Neutrophil (primary cell): ENCODE measurements at regions not wholly inside any gene's neighbourhood (a gene's known extent, or its start where the extent isn't known, plus 50 kb on each side); places are given as distances from the start of the nearest gene placed in this dataset.

ENCODE experiments used
- H3K27ac ChIP-seq: fragments of 200-600 bp; sonication (generic); 2 replicates; pipeline ENCODE4 v1.5.1; 2016; ENCODE audit warnings: mild to moderate bottlenecking, moderate library complexity
- H3K27me3 ChIP-seq: fragments of 200-600 bp; sonication (generic); 2 replicates; pipeline ENCODE4 v1.6.0; 2016; ENCODE audit warnings: mild to moderate bottlenecking
- H3K36me3 ChIP-seq: fragments of 200-600 bp; sonication (generic); 2 replicates; pipeline ENCODE4 v1.5.1; 2017
- H3K4me1 ChIP-seq, 2 experiments: fragments of 200-600 bp in 1 of 2; sonication (generic) in 1 of 2; 1 replicate in 1 of 2; 2 replicates in 1 of 2; pipeline versions ENCODE4 v1.5.1 to v1.6.1; 2013 to 2016; ENCODE audit warnings: low read depth in 1 of 2, low read length in 1 of 2, mild to moderate bottlenecking in 1 of 2, moderate library complexity in 1 of 2; ENCODE audit not compliant: control insufficient read depth in 1 of 2, insufficient read depth in 1 of 2
- H3K4me3 ChIP-seq, 2 experiments: fragments of 200-600 bp in 1 of 2; sonication (generic) in 1 of 2; 1 replicate in 1 of 2; 2 replicates in 1 of 2; pipeline ENCODE4 v1.5.1; 2013 to 2016; ENCODE audit warnings: low read depth in 1 of 2, low read length in 1 of 2, mild to moderate bottlenecking in 1 of 2, moderate library complexity in 1 of 2
- H3K9me3 ChIP-seq: fragments of 200-600 bp; sonication (generic); 2 replicates; pipeline ENCODE4 v1.5.1; 2016
- TF ChIP-seq, protein P1 (sequence below): fragments of 200-600 bp; sonication (generic); IDR thresholded peaks from 2 replicates; pipeline ENCODE4 v1.5.1; 2016; ENCODE audit warnings: antibody characterized with exemption

DNA sequence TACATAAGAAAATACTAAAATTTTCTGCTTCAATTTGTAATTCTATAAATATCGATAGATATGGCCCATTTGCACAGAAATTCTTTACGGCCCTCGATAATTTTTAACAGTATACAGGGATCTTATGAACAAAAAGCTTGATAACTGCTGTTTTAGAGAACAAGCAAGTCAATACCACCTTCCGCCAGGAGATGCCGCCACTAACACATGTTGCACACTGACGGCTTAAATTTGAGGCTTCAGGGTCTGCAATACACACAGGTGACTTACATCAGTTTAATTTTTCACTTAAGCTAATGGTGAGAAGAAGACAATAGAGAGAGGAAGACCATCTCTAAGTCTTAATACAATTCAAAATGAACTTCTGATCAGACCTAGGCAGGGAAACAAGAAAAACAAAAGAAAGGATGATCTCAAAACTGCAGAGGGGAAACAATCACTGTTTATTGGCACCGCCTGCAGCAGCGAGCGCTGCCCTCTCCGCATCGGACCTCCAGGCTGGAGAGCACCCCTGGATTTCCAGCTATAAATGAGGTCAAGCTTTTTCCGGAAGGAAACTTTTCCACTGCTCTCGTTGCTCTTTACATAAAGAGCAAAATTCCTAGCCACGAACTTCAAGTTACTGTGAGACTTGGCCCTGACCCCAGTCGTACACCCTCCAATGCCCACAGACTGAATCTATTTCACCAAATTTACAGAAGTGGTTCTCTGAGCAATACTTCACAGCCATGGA, 53.9 kb downstream of the OTOR start:
- peaks cover 4% of the 10 kb centered on the region for H3K27me3 ChIP-seq

DNA sequence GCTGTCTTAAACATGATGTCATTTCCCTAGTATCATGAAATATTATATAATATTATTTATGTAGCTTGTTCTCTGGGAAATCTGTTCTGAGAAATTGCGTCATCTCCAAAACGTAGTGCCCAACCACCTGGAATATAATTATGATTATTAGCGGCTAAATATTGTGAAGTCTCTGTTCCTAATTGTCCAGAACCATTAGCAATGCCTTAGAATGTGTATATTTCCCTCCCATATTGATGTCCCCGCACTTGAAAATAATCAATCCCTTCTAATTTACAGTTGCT, 54.4 kb downstream of the OTOR start:
- H3K4me1 ChIP-seq: no peaks in the 10 kb centered on the region
- no peaks in the 10 kb centered on the region for H3K9me3 ChIP-seq
- H3K27me3 ChIP-seq: peaks cover 4% of the 10 kb centered on the region
- no peaks in the 10 kb centered on the region for H3K36me3 ChIP-seq
- H3K4me3 ChIP-seq: no peak overlapping the region
- no peak overlapping the region for H3K27ac ChIP-seq
- TF ChIP-seq, protein P1, sequence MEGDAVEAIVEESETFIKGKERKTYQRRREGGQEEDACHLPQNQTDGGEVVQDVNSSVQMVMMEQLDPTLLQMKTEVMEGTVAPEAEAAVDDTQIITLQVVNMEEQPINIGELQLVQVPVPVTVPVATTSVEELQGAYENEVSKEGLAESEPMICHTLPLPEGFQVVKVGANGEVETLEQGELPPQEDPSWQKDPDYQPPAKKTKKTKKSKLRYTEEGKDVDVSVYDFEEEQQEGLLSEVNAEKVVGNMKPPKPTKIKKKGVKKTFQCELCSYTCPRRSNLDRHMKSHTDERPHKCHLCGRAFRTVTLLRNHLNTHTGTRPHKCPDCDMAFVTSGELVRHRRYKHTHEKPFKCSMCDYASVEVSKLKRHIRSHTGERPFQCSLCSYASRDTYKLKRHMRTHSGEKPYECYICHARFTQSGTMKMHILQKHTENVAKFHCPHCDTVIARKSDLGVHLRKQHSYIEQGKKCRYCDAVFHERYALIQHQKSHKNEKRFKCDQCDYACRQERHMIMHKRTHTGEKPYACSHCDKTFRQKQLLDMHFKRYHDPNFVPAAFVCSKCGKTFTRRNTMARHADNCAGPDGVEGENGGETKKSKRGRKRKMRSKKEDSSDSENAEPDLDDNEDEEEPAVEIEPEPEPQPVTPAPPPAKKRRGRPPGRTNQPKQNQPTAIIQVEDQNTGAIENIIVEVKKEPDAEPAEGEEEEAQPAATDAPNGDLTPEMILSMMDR: no peak

More for the DNA sequence above, 53.9 kb downstream of the OTOR start:
- H3K36me3 ChIP-seq: no peaks in the 10 kb centered on the region
- no peaks in the 10 kb centered on the region for H3K4me1 ChIP-seq
- TF ChIP-seq, protein P1: no peak
- no peak overlapping the region for H3K4me3 ChIP-seq
- no peaks in the 10 kb centered on the region for H3K9me3 ChIP-seq
- H3K27ac ChIP-seq: no peak overlapping the region

DNA sequence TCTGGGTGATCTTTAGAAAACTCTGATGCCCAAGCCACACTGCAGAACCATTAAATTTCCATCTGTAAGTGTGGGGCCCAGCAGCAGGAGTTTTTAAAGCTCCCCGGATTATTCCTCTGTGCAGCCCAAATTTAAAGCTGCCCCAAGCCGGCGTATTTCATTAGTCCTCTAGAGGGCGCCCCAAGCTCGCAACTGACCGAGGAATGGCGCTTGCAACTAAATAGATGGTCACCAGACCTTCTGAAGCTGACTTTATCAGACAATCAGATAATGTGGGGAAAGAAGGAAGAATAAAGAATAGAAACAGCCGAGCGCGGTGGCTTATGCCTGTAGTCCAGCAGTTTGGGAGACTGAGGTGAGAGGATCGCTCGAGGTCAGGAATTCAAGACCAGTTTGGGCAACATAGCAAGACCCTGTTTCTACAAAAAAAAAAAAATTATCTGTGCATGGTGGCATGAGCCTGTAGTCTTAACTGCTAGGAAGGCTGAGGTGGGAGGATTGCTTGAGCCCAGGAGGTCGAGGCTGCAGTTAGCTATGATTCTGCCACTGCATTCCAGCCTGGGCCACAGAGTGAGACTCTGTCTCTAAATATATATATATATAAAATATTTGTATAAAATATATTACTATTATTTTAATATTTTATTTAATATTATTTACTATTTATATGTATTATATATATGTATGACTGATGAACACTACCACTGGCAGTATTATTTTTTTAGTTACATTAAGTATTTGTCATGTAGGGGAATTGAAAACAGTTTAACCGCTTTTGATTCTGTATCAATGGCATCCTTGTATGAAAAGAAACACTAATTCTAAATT, 56.0 kb downstream of the OTOR start:
- TF ChIP-seq, protein P1: no peak
- Histone ChIP-seq H3K27me3 (peaks cover 8% of the 10 kb centered on the region), H3K4me1 (no peaks in the 10 kb centered on the region), H3K27ac (no peak overlapping the region), H3K9me3 (no peaks in the 10 kb centered on the region), H3K4me3 (no peak overlapping the region), H3K36me3 (no peaks in the 10 kb centered on the region)

DNA sequence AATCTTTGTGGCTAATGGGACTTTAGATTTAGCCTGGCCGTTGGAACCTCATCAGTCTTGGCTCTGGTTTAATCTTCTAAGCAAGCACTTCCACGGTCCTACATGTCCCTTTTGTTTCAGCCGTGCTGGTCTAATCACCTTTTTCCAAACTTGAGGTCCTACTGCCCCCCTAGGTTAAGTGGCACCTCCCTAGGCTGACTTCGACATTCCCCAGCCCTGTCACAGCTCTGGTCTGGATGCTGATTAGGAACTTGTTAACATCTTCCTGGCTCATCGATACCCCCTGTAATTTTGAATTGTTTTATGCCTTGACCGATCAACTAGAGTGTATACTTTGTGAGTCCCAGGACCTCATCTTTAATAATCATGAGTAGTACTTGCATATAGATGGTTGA, 56.6 kb downstream of the OTOR start:
- Histone ChIP-seq H3K4me3 (no peak overlapping the region), H3K36me3 (no peaks in the 10 kb centered on the region), H3K27me3 (peaks cover 5% of the 10 kb centered on the region), H3K4me1 (no peaks in the 10 kb centered on the region), H3K27ac (no peak overlapping the region), H3K9me3 (no peaks in the 10 kb centered on the region)
- TF ChIP-seq, protein P1: no peak

DNA sequence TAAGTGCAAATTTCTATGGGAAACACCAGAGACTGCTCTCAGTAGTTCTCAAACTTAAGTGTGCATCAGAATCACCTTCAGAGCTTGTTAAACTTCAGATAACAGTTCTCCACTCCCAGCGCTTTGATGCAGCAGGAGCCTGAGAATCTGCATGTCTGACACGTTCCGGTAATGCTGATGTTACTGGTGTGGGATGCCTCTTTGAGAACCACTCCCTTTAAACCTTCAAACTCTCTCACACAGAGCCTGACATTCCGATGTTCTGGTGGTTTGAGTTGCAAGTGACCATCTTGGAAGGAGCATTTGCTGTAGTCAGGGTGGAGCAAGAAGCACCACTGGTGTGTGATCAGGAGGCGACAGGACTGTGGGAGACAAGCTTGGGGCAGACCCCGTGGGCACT, 57.9 kb downstream of the OTOR start:
- Histone ChIP-seq H3K4me3 (no peak overlapping the region), H3K27ac (no peak overlapping the region), H3K27me3 (peaks cover 4% of the 10 kb centered on the region), H3K9me3 (no peaks in the 10 kb centered on the region), H3K4me1 (no peaks in the 10 kb centered on the region), H3K36me3 (no peaks in the 10 kb centered on the region)
- TF ChIP-seq, protein P1: no peak
